ENCODE measurements at regions not wholly inside any gene's neighbourhood (a gene's known extent, or its start where the extent isn't known, plus 50 kb on each side); places are given as distances from the start of the nearest gene placed in this dataset.

- Mint-ChIP-seq H3K27me3 (peaks cover 6% of the 10 kb centered on the region), H3K36me3 (no peaks in the 10 kb centered on the region), H3K4me1 (no peaks in the 10 kb centered on the region), H3K9me3 (no peaks in the 10 kb centered on the region), H3K4me3 (no peak overlapping the region), H3K27ac (no peak overlapping the region)
- no peak for DNase-seq
These were observed 261.8 kb downstream of the FOXD2 start for GRCh38 chr1:47699492-47700235.

GRCh38 chr1:47701283-47701682 is 263.4 kb downstream of the FOXD2 start:
- Mint-ChIP-seq H3K27ac (no peak overlapping the region), H3K9me3 (no peaks in the 10 kb centered on the region), H3K4me3 (no peak overlapping the region), H3K36me3 (no peaks in the 10 kb centered on the region), H3K4me1 (no peaks in the 10 kb centered on the region), H3K27me3 (peaks cover 19% of the 10 kb centered on the region)
- DNase-seq = no peak

GRCh38 chr1:47701741-47702515 is 264.1 kb downstream of the FOXD2 start:
- H3K4me1 Mint-ChIP-seq = no peaks in the 10 kb centered on the region
- peaks cover 23% of the 10 kb centered on the region for H3K27me3 Mint-ChIP-seq
- H3K27ac Mint-ChIP-seq = no peak overlapping the region

GRCh38 chr1:47703156-47703825 is 265.4 kb downstream of the FOXD2 start:
- H3K4me3 Mint-ChIP-seq = no peak overlapping the region

More at GRCh38 chr1:47701741-47702515, 264.1 kb downstream of the FOXD2 start:
- DNase-seq = no peak
- H3K36me3 Mint-ChIP-seq = no peaks in the 10 kb centered on the region
- no peak overlapping the region for H3K4me3 Mint-ChIP-seq
- H3K9me3 Mint-ChIP-seq = no peaks in the 10 kb centered on the region

GRCh38 chr1:47703981-47704596 is 266.2 kb downstream of the FOXD2 start:
- no peak overlapping the region for H3K4me3 Mint-ChIP-seq
- no peak for DNase-seq
- no peak overlapping the region for H3K27ac Mint-ChIP-seq
- H3K27me3 Mint-ChIP-seq = peaks cover 44% of the 10 kb centered on the region
- peaks cover 4% of the 10 kb centered on the region for H3K4me1 Mint-ChIP-seq
- H3K36me3 Mint-ChIP-seq = no peaks in the 10 kb centered on the region
- no peaks in the 10 kb centered on the region for H3K9me3 Mint-ChIP-seq

More at GRCh38 chr1:47703156-47703825, 265.4 kb downstream of the FOXD2 start:
- H3K36me3 Mint-ChIP-seq = no peaks in the 10 kb centered on the region
- DNase-seq = no peak
- H3K27me3 Mint-ChIP-seq = peaks cover 36% of the 10 kb centered on the region
- H3K27ac Mint-ChIP-seq = no peak overlapping the region
- no peaks in the 10 kb centered on the region for H3K9me3 Mint-ChIP-seq
- H3K4me1 Mint-ChIP-seq = peaks cover 3% of the 10 kb centered on the region

- H3K9me3 Mint-ChIP-seq = no peaks in the 10 kb centered on the region
- DNase-seq = no peak
- no peak overlapping the region for H3K4me3 Mint-ChIP-seq
- H3K4me1 Mint-ChIP-seq = peaks cover 7% of the 10 kb centered on the region
- H3K27me3 Mint-ChIP-seq = peaks cover 57% of the 10 kb centered on the region
- no peak overlapping the region for H3K27ac Mint-ChIP-seq
- H3K36me3 Mint-ChIP-seq = no peaks in the 10 kb centered on the region
These were observed 267.8 kb downstream of the FOXD2 start for GRCh38 chr1:47705517-47706130.

GRCh38 chr1:47707503-47707902 is 269.7 kb downstream of the FOXD2 start:
- H3K36me3 Mint-ChIP-seq = no peaks in the 10 kb centered on the region
- H3K9me3 Mint-ChIP-seq = no peaks in the 10 kb centered on the region
- H3K4me3 Mint-ChIP-seq = no peak overlapping the region
- peaks cover 7% of the 10 kb centered on the region for H3K4me1 Mint-ChIP-seq
- H3K27ac Mint-ChIP-seq = no peak overlapping the region
- peaks cover 72% of the 10 kb centered on the region for H3K27me3 Mint-ChIP-seq
- DNase-seq = no peak

GRCh38 chr1:47708019-47708535 is 270.2 kb downstream of the FOXD2 start:
- H3K4me1 Mint-ChIP-seq = peaks cover 7% of the 10 kb centered on the region
- H3K4me3 Mint-ChIP-seq = no peak overlapping the region
- H3K9me3 Mint-ChIP-seq = no peaks in the 10 kb centered on the region
- no peak for DNase-seq
- H3K36me3 Mint-ChIP-seq = no peaks in the 10 kb centered on the region
- no peak overlapping the region for H3K27ac Mint-ChIP-seq
- H3K27me3 Mint-ChIP-seq = peaks cover 78% of the 10 kb centered on the region

GRCh38 chr1:47708658-47709018 is 270.8 kb downstream of the FOXD2 start:
- H3K27ac Mint-ChIP-seq = no peak overlapping the region
- H3K27me3 Mint-ChIP-seq = peaks cover 82% of the 10 kb centered on the region
- H3K4me3 Mint-ChIP-seq = no peak overlapping the region
- H3K9me3 Mint-ChIP-seq = no peaks in the 10 kb centered on the region
- no peak for DNase-seq
- peaks cover 7% of the 10 kb centered on the region for H3K4me1 Mint-ChIP-seq
- no peaks in the 10 kb centered on the region for H3K36me3 Mint-ChIP-seq

- H3K4me3 Mint-ChIP-seq = peak overlapping the region; percentile 10
- peaks cover 88% of the 10 kb centered on the region for H3K27me3 Mint-ChIP-seq
- no peak overlapping the region for H3K27ac Mint-ChIP-seq
- peaks cover 7% of the 10 kb centered on the region for H3K4me1 Mint-ChIP-seq
- H3K9me3 Mint-ChIP-seq = no peaks in the 10 kb centered on the region
- no peaks in the 10 kb centered on the region for H3K36me3 Mint-ChIP-seq
- no peak for DNase-seq
These were observed 271.4 kb downstream of the FOXD2 start for GRCh38 chr1:47709019-47709871.

- Mint-ChIP-seq H3K36me3 (no peaks in the 10 kb centered on the region), H3K9me3 (no peaks in the 10 kb centered on the region), H3K27ac (no peak overlapping the region), H3K27me3 (peaks cover 85% of the 10 kb centered on the region), H3K4me1 (peaks cover 7% of the 10 kb centered on the region), H3K4me3 (peak overlapping the region; percentile 10)
- no peak for DNase-seq
These were observed 272.0 kb downstream of the FOXD2 start for GRCh38 chr1:47709872-47710231.

- no peaks in the 10 kb centered on the region for H3K36me3 Mint-ChIP-seq
- peak overlapping the region; percentile 10 for H3K4me3 Mint-ChIP-seq
- peaks cover 7% of the 10 kb centered on the region for H3K4me1 Mint-ChIP-seq
These were observed 272.7 kb downstream of the FOXD2 start for GRCh38 chr1:47710329-47711071.

More at GRCh38 chr1:47710329-47711071, 272.7 kb downstream of the FOXD2 start:
- Mint-ChIP-seq H3K9me3 (no peaks in the 10 kb centered on the region), H3K27me3 (peaks cover 83% of the 10 kb centered on the region), H3K27ac (no peak overlapping the region)
- DNase-seq = peak; percentile 75
